ENCODE measurements at regions not wholly inside any gene's neighbourhood (a gene's known extent, or its start where the extent isn't known, plus 50 kb on each side); places are given as distances from the start of the nearest gene placed in this dataset.
"Not testable (repeated sequence)": the region's sequence is repeated elsewhere in the genome, so short reads cannot be mapped to it uniquely, and the experiment has no call there.

- no peak for DNase-seq (ENCODE audit: low spot score)
These were observed 306.1 kb upstream of the CYRIA start for GRCh38 chr2:16971722-16972234.

- not testable (repeated sequence) for DNase-seq (ENCODE audit: low spot score)
These were observed 305.3 kb upstream of the CYRIA start for GRCh38 chr2:16970948-16971347.

- DNase-seq (ENCODE audit: low spot score) = no peak
These were observed 296.9 kb upstream of the CYRIA start for GRCh38 chr2:16962505-16962904.

GRCh38 chr2:16960579-16960978, 294.9 kb upstream of the CYRIA start:
- no peak for DNase-seq (ENCODE audit: low spot score)

- no peak for DNase-seq (ENCODE audit: low spot score)
These were observed 292.6 kb upstream of the CYRIA start for GRCh38 chr2:16958266-16958665.

- DNase-seq (ENCODE audit: low spot score) = no peak
These were observed 287.2 kb upstream of the CYRIA start for GRCh38 chr2:16952805-16953204.

- DNase-seq (ENCODE audit: low spot score) = no peak
These were observed 286.7 kb upstream of the CYRIA start for GRCh38 chr2:16952368-16952767.

- DNase-seq (ENCODE audit: low spot score) = no peak
These were observed 284.8 kb upstream of the CYRIA start for GRCh38 chr2:16950436-16950835.

- no peak for DNase-seq (ENCODE audit: low spot score)
These were observed 283.1 kb upstream of the CYRIA start for GRCh38 chr2:16948710-16949109.

- DNase-seq (ENCODE audit: low spot score) = no peak
These were observed 282.4 kb upstream of the CYRIA start for GRCh38 chr2:16948053-16948452.

GRCh38 chr2:16943279-16943958, 277.8 kb upstream of the CYRIA start:
- DNase-seq (ENCODE audit: low spot score) = no peak

- no peak for DNase-seq (ENCODE audit: low spot score)
These were observed 274.6 kb upstream of the CYRIA start for GRCh38 chr2:16940214-16940613.

- no peak for DNase-seq (ENCODE audit: low spot score)
These were observed 274.1 kb upstream of the CYRIA start for GRCh38 chr2:16939771-16940170.

GRCh38 chr2:16933355-16933754, 267.7 kb upstream of the CYRIA start:
- DNase-seq (ENCODE audit: low spot score) = no peak

- no peak for DNase-seq (ENCODE audit: low spot score)
These were observed 267.2 kb upstream of the CYRIA start for GRCh38 chr2:16932826-16933225.

GRCh38 chr2:16931441-16931840, 265.8 kb upstream of the CYRIA start:
- no peak for DNase-seq (ENCODE audit: low spot score)

GRCh38 chr2:16927398-16927797, 261.8 kb upstream of the CYRIA start:
- DNase-seq (ENCODE audit: low spot score) = no peak

GRCh38 chr2:16925145-16925544, 259.5 kb upstream of the CYRIA start:
- DNase-seq (ENCODE audit: low spot score) = no peak

- DNase-seq (ENCODE audit: low spot score) = not testable (repeated sequence)
These were observed 249.7 kb upstream of the CYRIA start for GRCh38 chr2:16915341-16915755.

- no peak for DNase-seq (ENCODE audit: low spot score)
These were observed 246.1 kb upstream of the CYRIA start for GRCh38 chr2:16911746-16912145.

GRCh38 chr2:16908656-16909055, 243.0 kb upstream of the CYRIA start:
- DNase-seq (ENCODE audit: low spot score) = no peak

- DNase-seq (ENCODE audit: low spot score) = no peak
These were observed 242.1 kb upstream of the CYRIA start for GRCh38 chr2:16907645-16908282.

- DNase-seq (ENCODE audit: low spot score) = not testable (repeated sequence)
These were observed 239.7 kb upstream of the CYRIA start for GRCh38 chr2:16905325-16905724.

All from AG08396 (cell line).